Colonic mucosa (tissue), 4 donors: ENCODE measurements at regions not wholly inside any gene's neighbourhood (a gene's known extent, or its start where the extent isn't known, plus 50 kb on each side); places are given as distances from the start of the nearest gene placed in this dataset.

Source experiments
- DNase-seq: peaks from one replicate; pipeline ENCODE4 v3.0.0-alpha.2; 2020
- H3K27ac ChIP-seq: fragments of 200-600 bp; one replicate; pipeline ENCODE4 v1.8.0; 2021
- H3K27me3 ChIP-seq: fragments of 200-600 bp; one replicate; pipeline ENCODE4 v1.8.0; 2021
- H3K36me3 ChIP-seq: fragments of 200-600 bp; one replicate; pipeline ENCODE4 v1.8.0; 2021
- H3K4me1 ChIP-seq: fragments of 200-600 bp; one replicate; pipeline ENCODE4 v1.8.0; 2021; ENCODE audit warnings: mild to moderate bottlenecking
- H3K4me3 ChIP-seq: fragments of 200-600 bp; one replicate; pipeline ENCODE4 v1.8.0; 2021
- H3K9ac ChIP-seq, 2 donors: one replicate each; pipeline ENCODE4 v1.7.0; 2013; ENCODE audit warnings: control low read depth in 2 of 2, low read depth in 2 of 2, low read length in 2 of 2
- H3K9me3 ChIP-seq: fragments of 200-600 bp; one replicate; pipeline ENCODE4 v1.8.0; 2021
- CTCF ChIP-seq: fragments of 200-600 bp; IDR thresholded peaks from one replicate; pipeline ENCODE4 v1.8.0; 2022; ENCODE audit warnings: antibody characterized with exemption, mild to moderate bottlenecking
- intact Hi-C: fragments of 100-400 bp; cut with DNase I; formaldehyde crosslinking; loops from one replicate; pipeline ENCODE4 v1.14.1; 2022
- donor health status: healthy.
- donor health status: DM: no; HTN: no; CAD: no.
- donor health status: DM: no; HTN: no; CAD: no.

- Histone ChIP-seq H3K4me1 (no peaks in the 10 kb centered on the region), H3K9ac (no peak overlapping the region), H3K9me3 (no peaks in the 10 kb centered on the region), H3K27me3 (no peaks in the 10 kb centered on the region), H3K36me3 (no peaks in the 10 kb centered on the region), H3K4me3 (no peak overlapping the region), H3K27ac (no peak overlapping the region)
- no peak for DNase-seq
- no peak for TF ChIP-seq CTCF
- intact Hi-C loops, result no loop called here
These were observed 180.6 kb downstream of the MREG start for GRCh38 chr2:215832791-215833190.

DNA sequence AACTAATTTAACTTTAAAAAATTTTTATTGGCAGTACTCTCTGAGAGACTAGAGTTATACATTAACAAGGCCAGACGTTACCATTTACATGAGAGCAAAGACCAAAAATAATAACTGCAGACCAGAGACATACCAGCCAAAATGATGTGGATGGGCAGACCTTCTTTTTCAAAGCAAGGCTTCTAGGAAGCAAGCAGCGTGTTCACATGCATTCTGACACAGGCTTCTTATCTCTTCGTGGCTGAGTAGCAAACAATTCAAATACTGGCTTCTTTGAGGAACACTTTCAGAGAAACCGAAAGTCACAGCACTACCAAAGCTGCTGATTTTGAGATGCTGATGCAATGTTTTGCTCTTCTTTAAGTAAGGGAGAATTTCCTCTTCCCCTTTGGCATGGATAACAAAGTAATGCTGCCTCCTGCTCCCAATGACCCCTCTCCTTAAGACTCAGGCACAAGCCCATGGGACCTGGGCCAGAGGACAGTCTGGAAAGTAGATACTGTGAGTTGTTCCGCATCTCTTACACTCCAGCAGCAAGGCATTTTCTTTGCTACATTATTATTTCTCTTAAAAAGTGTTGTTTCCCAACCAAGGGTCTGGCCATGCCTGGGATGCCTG is 181.9 kb downstream of the MREG start:
- no peaks in the 10 kb centered on the region for H3K9me3 ChIP-seq
- H3K27me3 ChIP-seq, result no peaks in the 10 kb centered on the region
- H3K36me3 ChIP-seq, result no peaks in the 10 kb centered on the region
- no peaks in the 10 kb centered on the region for H3K4me1 ChIP-seq
- no peak for TF ChIP-seq CTCF
- intact Hi-C loops, result no loop called here
- peak overlapping the region; percentile 64 for H3K27ac ChIP-seq
- DNase-seq, result peak; percentile 55
- no peak overlapping the region for H3K4me3 ChIP-seq
- no peak overlapping the region for H3K9ac ChIP-seq

GRCh38 chr2:215830304-215830703 is 183.0 kb downstream of the MREG start:
- no peak overlapping the region for H3K27ac ChIP-seq
- intact Hi-C loops, result no loop called here
- H3K9ac ChIP-seq, result no peak overlapping the region
- no peaks in the 10 kb centered on the region for H3K4me1 ChIP-seq
- TF ChIP-seq CTCF, result no peak
- no peaks in the 10 kb centered on the region for H3K27me3 ChIP-seq
- no peaks in the 10 kb centered on the region for H3K9me3 ChIP-seq
- no peaks in the 10 kb centered on the region for H3K36me3 ChIP-seq
- peak; percentile 56 for DNase-seq
- no peak overlapping the region for H3K4me3 ChIP-seq

DNA sequence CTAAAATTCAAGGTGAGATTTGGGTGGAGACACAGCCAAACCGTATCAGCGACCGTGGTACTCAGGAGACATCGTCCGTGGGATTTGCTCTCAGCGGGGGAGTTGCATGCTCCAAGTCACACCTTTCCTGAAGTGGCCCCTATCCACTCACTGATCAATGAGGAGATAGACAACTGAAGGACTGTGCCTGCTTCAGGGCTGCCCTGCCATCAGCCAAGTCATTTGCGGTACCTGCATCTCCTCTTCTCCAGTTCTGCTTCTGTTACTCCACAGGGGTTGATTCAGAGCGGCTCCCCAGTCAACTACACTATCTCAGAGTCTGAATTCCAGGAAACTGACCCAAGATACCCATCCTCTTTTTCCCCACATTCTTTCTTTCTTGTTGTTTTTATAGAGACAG is 184.1 kb downstream of the MREG start:
- no peak overlapping the region for H3K4me3 ChIP-seq
- no peaks in the 10 kb centered on the region for H3K4me1 ChIP-seq
- intact Hi-C loops, result no loop called here
- no peak overlapping the region for H3K27ac ChIP-seq
- H3K36me3 ChIP-seq, result no peaks in the 10 kb centered on the region
- H3K27me3 ChIP-seq, result no peaks in the 10 kb centered on the region
- H3K9me3 ChIP-seq, result no peaks in the 10 kb centered on the region
- no peak overlapping the region for H3K9ac ChIP-seq
- TF ChIP-seq CTCF, result no peak
- no peak for DNase-seq

GRCh38 chr2:215828528-215829184 is 184.7 kb downstream of the MREG start:
- no peak overlapping the region for H3K9ac ChIP-seq
- no peaks in the 10 kb centered on the region for H3K9me3 ChIP-seq
- no peak for TF ChIP-seq CTCF
- H3K27me3 ChIP-seq, result no peaks in the 10 kb centered on the region
- DNase-seq, result peak; percentile 81
- H3K27ac ChIP-seq, result no peak overlapping the region
- H3K4me1 ChIP-seq, result no peaks in the 10 kb centered on the region
- no peak overlapping the region for H3K4me3 ChIP-seq
- H3K36me3 ChIP-seq, result no peaks in the 10 kb centered on the region
- intact Hi-C loops, result no loop called here
